GM21619 (cell line): ENCODE measurements at regions not wholly inside any gene's neighbourhood (a gene's known extent, or its start where the extent isn't known, plus 50 kb on each side); places are given as distances from the start of the nearest gene placed in this dataset.
"Not testable (repeated sequence)": the region's sequence is repeated elsewhere in the genome, so short reads cannot be mapped to it uniquely, and the experiment has no call there.

Experiments used
- ATAC-seq: cut with Tn5 transposase; IDR thresholded peaks from one replicate; pipeline ENCODE4 v1.9.1; 2021; ENCODE audit not compliant: unreplicated experiment

DNA sequence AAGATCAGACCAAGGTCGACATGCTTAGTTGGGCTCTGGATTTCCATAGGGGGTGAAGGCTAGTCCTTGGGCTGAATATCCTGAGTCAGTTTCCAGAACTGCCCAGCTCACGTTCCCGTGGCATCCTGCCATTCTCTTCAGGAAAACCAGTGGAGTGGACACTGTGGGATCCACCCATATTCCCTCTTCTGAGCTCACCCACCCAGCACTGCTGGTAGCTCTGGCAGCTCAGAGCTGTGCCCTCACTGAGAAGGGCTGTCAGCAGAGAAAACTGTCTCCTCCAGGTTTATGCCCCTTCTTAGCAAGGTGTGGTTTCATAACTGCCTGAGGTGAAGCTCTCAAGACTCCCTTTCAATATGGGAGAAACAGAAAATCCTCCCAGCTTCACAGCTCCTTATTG, 111.7 kb downstream of the GGTLC2 start:
- no peak for ATAC-seq

DNA sequence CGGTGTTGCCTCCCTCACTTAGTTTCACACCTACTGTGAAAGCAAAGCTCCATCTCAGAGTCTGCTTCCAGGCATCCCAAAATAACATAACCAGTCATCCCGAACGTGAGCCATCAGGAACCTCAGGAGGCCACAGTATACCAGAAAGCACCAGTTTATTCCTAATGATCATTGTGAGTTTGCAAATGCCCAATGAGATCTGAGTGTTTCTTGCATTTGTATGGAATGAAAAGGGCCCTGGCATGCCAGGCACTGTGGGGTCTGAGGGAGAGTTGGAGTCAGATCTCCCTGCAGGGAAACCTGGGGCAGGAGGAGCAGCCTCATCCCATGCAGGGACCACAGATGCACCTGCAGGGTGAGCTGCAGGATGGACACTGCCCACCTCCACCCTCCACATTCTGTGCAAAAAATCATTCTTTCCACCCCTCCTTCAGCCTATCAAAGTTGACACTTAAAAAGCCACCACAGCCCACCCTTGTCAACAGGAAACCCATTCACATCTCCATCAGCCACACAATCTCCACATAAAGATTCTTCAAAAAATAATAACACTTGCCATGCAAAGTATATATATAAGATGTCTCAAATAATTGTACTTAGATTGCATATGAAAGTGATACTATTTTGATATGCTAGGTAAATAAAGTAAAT, 112.3 kb downstream of the GGTLC2 start:
- ATAC-seq = not testable (repeated sequence)

DNA sequence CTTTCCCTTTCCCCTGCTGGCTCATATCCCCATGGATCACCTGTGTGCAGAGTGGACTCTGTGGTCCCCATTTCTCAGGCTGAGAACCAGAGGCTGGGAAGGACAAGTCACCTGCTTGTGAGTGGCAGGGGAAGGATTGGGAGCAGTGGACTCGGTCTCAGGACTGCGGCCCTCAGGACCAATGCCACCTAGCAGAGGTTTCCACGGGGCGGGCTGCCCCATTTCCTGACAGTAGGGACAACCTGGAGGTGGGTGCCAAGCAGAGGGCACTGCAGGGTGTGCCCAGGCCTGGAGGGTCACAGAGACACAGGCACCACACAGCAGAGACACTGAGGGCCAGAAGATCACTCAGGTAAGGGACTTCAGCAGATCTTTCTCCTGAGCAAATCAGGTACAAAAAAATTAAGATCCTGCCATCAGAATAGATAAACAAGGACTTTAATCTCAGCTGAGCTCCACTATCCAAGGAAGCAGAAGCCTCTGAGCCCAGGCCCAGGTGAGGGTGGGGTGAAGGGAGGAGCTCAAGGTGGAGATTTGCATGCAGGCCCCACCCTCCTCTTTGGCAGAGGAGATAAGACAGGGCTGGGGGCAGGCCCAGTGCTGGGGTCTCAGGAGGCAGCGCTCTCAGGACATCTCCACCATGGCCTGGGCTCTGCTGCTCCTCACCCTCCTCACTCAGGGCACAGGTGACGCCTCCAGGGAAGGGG, 113.8 kb downstream of the GGTLC2 start:
- ATAC-seq = not testable (repeated sequence)

DNA sequence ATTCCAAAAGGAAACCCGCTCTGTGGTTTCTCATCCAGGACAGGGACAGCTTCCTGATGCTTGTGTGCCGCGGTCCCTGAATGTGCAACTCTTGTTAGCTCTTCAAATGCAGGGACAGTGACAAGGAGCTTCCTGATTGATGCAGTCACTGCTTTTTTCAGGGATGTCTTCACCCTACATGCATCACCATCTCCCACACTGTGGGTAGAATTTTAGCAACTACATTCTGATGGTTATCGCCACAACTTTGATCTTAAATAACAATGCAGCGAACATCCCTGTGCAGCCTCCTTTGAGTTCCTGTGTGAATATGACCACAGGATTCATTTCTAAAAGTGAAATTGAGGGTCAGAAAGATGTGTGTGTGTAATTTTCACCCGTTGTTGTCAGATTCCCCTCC, 115.0 kb downstream of the GGTLC2 start:
- no peak for ATAC-seq

DNA sequence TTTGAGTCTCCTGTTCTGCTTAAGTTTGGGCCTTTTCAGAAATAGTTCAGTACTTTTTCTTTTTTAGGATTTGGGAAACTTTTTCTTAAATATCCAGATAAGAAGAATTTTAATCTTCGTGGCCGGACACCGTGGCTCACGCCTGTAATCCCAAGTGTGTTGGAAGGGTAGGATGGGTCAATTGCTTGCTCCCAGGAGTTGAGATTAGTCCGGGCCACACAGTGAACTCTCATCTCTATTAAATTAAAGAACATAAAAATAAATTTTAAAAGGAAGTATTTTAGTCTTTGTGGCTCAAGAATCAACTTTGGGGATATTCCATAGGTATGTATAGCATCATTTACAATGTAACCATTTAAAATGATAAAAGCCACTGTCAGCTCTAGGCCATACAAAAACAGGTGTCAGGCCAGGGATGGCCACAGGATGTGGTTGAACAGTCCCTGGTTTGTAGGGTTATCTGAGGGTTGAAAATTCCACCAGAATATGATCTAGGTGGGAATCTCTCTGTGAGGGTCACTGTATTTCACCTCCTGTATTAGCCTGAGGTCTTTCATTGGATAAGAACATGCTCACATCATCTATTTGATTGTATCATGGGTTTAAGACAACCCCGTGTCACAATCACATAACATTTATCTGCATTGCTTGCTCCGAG, 115.6 kb downstream of the GGTLC2 start:
- ATAC-seq = no peak

DNA sequence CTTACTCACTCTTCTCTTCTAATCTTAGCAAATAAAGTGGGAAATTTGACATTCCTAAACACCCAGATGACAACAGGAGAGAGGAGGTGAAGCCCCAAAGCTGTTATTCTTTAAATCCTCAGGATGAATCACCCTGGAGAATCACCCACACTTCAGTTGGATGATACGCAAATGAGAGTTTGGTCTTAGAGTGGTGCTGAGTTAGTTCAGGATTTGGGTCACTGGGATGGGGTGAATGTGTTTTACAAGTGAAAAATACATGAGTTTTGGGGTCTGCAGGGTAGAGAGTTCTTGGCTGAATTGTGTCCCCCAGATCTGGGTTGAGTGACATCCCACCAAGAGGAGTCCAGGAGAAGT, 117.2 kb downstream of the GGTLC2 start:
- no peak for ATAC-seq

DNA sequence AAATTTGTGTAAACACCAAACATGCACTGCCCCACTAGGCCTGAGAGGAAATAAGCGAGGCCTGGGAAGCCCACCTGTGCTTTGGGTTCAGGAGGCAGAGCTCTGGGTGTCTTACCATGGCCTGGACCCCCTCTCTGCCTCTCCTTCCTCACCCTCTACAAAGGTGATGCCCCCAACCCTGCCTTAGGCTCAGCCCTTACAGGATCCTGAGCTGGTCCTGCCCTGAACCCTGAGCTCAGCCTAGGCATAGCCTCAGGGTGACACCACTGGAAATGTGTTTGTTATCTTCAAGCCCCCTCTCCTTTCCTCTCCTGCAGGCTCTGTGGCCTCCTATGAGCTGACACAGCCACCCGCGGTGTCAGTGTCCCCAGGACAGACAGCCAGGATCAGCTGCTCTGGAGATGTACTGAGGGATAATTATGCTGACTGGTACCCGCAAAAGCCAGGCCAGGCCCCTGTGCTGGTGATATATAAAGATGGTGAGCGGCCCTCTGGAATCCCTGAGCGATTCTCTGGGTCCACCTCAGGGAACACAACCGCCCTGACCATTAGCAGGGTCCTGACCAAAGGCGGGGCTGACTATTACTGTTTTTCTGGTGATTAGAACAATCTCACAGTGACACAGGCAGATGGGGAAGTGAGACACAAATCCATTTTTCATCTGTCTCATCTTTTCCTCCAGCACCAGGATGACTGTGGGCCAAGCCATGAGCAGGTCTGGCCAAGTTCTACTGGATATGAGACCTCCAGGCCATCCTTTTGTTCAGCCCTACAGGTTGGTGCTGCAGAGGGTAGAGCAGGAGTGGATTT, 117.8 kb downstream of the GGTLC2 start:
- no peak for ATAC-seq

DNA sequence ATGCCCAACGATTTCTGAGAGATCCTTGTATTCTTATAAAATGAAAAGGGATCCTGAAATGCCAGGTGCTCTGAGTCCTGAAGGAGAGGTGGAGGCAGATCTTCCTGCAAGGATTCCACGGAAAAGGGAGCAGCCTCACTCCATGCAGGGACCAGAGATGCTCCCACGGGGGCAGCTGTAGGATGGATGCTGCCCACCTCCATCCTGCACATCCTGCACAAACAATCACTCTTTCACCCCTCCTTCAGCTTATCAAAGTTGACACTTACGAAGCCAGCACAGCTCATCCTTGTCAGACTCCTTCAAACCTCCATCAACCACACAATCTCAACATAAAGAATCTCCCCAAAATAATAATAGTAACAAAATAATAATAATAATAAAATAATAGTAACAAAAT, 119.1 kb downstream of the GGTLC2 start:
- no peak for ATAC-seq

DNA sequence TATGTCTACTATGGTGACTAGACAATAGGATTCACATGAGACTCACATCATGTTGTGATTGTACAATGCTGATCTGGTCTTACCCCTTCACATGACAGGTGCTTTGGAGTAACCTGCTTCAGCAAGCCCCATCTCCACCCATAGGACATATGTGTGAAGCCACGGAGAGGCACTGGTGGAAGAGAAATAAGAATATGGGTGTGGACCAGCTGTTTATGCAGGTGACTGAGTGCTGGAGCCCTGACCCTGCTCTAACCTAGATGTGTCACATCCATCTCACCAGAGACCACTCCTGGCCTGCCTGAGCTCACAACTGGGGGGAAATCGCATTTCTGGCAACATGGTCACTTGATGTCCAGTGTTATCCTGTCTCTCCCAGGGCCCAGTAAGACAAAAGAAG, 119.7 kb downstream of the GGTLC2 start:
- ATAC-seq = no peak

DNA sequence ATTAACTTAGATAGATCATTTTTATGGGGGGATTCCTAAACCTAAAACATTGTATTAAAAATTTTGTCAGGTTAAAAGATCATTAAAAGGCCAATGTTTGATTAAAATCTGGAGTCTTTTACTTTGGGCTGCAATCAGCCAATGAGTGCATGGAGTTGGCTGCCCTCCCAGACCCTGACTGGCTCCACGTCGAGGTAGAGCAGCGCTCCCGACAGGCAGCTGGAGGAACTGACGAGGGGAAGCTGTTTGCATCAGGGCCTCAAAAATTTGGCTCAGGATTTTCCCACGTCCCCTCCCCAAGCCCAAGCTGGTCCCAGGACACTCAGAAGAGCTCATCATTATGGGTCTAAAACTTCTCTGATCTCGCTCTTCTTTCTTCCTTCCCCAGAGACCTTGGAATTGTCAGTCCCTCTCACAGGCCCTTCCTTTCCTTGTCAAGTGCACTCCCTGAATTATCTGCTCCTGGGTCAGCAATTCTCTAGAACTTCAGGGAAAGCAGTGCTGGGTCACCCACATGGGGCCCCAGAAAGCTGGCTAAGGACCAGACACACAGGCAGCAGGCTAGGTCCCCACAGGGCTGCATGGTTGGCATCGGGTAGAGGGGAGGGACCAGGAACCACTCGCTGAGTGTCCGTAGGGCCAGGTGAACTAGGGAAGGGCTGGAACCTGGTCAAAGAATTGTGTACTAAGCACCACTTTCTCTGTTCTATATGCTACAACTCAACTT, 119.6 kb upstream of the IGLL5 start:
- ATAC-seq = no peak

DNA sequence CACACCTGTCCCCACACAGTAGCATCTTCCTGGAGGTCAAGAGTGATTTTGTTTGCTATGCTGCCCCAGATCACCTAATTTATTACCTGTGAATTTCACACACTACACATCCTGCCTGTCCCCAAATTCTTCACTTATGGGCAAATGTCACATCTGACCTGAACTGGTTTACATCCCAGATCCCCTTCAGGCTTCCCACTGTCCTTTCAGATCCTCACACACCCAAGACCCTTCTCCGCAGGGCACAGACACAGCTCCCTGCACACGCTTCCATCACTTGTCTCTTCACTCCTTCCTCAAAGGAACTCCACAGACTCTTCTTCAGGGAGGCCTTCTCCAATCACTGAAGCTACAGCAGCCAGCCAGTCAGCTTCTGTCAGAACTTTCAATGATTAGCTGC, 118.7 kb upstream of the IGLL5 start:
- no peak for ATAC-seq

DNA sequence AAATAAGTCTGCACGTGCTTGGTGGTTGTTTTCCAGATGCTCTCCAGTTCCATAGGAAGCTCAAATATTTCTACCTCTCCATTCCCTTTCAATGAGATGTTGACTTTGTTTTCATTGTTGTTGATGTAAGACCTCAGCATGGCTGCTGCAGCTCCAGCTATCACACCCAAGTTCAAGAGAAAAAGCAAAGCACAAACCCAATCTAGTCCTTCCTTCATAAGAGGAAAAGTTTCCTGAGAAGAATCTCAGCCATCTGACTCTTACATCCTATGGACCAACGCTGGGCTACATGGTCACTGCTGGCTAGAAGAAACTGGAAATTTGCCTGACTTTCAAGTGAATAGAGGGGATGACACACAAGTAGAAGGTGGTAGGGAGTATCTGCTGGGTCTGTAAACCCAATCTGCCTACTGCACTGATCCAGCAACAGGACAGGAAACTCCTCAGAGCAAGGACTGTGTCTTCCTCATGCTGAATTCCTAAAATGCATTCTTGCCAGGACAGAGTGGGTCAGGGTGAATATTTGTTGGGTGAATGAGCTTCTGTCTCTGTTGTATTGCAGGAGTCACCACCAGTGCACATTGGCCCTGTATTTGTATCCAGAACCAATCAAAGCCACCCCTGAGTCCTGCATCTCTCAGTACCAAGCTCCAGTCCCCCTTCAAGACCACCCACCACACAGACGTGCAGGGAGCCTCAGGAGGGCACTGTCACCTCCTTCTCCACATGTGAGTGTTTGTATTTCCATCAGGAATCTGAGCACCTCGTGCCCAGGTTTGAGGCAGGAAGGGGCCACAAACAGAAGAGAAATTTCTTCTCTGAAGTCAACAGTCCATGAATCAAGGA, 118.0 kb upstream of the IGLL5 start:
- no peak for ATAC-seq

DNA sequence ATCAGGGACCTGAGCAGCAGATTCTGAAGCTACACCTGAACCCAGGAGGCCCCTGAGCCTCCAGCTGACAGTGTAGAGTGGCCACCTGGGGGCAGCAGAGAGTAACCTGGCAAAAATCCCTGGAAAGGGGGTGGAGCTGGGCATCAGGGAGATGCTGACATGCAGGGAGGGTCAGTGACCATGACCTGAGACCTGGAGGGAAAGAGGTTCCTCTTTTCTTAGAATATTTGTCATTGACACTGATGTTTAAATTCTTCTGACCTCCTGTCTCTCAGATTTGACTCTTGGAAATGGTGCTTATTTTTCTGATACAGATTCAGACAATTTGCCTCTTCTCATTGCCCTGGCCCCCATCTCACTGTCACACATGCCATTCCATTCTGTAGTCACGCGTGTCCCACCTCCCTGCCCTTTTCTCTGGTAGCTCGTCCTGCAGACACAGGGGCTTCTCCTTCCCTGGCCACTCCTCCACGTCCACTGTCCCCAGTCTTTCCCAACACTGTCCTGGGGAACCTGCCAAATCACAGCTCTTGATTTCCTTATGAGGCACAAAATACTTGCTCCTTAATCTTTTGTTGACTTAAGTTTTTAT, 117.2 kb upstream of the IGLL5 start:
- ATAC-seq = no peak

DNA sequence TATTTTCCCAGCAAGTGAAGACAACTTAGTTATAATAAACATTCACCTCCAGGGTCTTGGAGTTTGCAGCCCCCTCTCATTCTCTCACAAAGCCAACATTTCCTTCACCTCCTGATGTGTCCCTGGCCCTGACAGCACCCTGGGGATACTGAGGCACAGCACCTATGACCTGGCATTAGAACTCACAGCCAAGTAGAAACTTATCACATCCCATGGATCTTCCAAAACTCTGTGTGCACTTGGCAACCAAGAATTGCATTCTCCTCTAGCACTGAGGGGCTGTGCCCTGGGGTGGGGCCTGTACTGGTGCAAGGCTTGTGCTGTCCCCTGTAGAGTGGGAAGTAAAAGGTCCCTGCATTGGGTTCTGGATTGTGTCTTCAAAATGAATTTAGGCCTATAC, 116.7 kb upstream of the IGLL5 start:
- no peak for ATAC-seq

DNA sequence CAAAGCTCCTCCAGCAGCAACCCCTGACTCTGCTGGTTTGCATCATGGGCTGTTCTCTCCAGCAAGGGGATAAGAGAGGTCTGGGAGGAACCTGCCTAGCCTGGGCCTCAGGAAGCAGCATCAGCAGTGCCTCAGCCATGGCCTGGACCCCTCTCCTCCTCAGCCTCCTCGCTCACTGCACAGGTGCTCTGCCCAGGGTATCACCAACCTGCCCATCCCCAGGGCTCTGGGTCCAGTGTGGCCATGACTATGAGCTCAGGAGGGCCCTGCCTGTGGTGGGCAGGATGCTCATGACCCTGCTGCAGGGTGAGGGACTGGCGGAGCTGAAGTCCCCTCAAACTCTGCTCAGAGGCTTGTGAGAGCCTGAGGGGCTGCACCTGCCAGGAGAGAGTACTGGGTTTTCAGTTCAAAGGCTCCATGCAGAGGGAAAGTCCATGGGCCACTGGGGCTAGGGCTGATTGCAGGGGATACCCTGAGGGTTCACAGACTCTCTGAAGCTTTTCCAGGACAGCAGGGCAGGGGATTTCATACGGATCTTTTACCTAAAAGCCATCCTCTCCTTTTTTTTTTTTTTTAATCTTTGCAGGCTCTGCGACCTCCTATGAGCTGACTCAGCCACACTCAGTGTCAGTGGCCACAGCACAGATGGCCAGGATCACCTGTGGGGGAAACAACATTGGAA, 115.8 kb upstream of the IGLL5 start:
- ATAC-seq = no peak

DNA sequence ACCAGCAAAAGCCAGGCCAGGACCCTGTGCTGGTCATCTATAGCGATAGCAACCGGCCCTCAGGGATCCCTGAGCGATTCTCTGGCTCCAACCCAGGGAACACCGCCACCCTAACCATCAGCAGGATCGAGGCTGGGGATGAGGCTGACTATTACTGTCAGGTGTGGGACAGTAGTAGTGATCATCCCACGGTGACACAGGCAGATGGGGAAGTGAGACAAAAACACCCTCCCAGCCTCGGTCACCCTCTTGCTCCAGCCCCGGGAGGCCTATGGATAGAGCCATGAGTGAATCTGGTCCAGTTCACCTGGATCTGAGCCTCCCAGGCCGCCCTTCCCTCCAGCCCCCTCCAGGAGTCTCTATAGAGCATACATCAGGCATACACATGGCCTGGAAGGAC, 115.2 kb upstream of the IGLL5 start:
- no peak for ATAC-seq

DNA sequence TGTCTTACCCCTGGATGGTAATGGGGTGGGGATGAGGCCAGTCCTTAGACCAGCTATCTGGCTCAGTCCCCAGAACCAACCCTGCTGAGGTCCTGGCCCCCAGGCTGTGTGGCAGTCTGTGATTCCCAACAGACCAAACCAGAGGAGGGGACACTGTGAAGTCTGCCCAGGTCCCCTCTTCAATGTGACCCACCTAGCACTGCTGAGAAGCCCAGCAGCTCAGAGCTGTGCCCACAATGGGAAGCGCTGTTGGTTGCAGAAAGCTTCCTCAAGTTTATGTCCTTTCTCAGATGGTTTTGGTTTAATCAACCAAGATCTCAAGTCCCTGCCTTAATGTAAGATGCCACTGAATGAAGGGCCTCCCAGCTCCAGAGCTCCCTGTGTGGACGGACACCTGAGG, 114.7 kb upstream of the IGLL5 start:
- ATAC-seq = no peak

DNA sequence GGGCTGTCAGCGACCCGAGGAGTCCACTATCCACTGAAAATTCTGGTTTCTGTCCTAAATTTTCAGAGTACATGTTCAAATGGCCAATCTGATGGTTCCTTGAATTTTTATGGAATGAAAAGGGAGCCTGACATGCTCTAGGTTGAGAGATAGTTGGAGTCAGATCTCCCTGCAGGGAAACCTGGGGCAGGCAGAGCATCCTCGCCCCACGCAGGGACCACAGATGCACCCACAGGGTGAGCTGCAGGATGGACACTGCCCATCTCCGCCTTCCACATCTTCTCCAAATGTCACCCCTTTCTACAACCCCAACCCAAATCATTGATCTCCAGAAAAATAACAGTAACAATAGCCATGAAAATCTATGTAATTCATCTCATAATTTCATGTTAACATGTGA, 114.2 kb upstream of the IGLL5 start:
- no peak for ATAC-seq

DNA sequence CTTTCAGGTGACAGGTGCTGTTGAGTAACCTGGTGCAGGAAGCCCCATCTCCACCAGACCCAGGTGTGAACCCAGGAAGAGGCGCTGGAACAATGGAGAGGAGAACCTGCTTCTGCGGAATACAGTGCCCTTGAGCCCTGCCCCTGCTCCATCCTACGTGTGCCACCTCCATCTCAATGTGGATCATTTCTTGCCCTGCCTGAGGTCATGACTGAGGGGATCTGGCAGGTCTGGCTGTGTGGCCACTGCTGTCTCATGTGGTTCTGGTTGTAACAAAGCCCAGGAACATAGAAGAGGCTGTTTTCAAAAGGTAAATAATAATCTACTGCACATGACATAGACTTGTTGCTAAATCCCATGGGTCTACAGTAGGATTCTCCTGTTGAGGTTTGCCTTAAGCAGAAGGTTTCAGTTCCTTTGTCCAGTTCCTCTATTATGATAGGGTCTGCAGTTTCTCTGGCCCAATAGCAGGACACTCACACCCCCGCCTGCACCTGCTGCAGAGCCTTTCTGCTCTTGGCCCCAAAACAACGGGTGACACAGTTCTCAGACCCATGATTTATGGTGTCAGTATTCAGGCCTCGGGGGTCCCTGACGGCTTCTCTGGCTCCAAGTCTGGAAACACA, 113.5 kb upstream of the IGLL5 start:
- no peak for ATAC-seq
